HCT116 (cell line): ENCODE measurements at regions not wholly inside any gene's neighbourhood (a gene's known extent, or its start where the extent isn't known, plus 50 kb on each side); places are given as distances from the start of the nearest gene placed in this dataset.

Experiments used
- ATAC-seq: fragments of 200-7000 bp; cut with Tn5 transposase; 2 replicates; pipeline ENCODE4 v1.9.1; 2020; ENCODE audit warnings: mild to moderate bottlenecking, moderate library complexity
- BruUV-seq: library from RNA; stranded (reverse); fragments of 400-500 nt; replicated peaks from 2 replicates; lab custom pipeline; 2021; lab: Mats Ljungman, UMichigan
- CTCF ChIA-PET: fragments of 300-600 bp; sonication (Branson Sonifier 250); formaldehyde crosslinking; loops from one replicate; lab custom pipeline; 2021; ENCODE audit warnings: antibody characterized with exemption; lab: Charles Lee
- POLR2A ChIA-PET: fragments of 300-600, 350-600 bp; sonication (Branson Sonifier 250); formaldehyde crosslinking; loops from one replicate; lab custom pipeline; 2021; ENCODE audit warnings: antibody characterized with exemption; lab: Charles Lee
- RAD21 ChIA-PET, 2 experiments: fragments of 300-600 bp; sonication (Branson Sonifier 250); formaldehyde crosslinking; loops; one replicate each; lab custom pipeline; 2023; ENCODE audit warnings: low total read pairs in 2 of 2; ENCODE audit not compliant: uncharacterized antibody in 2 of 2, unreplicated experiment in 2 of 2, low non-redundant PET in 1 of 2; lab: Charles Lee
- DNase-seq: peaks from one replicate; pipeline ENCODE4 v3.0.0-alpha.2; 2010; ENCODE audit warnings: low read depth, low spot score
- H2AFZ ChIP-seq: fragments of 200-600 bp; shearing (Covaris generic), sonication (generic); 2 replicates; pipeline ENCODE4 v1.6.1; 2017; ENCODE audit warnings: low read depth, mixed run types, mixed read lengths, antibody characterized with exemption, low read length; ENCODE audit not compliant: poor library complexity, severe bottlenecking
- H3K27ac ChIP-seq: 2 replicates; pipeline ENCODE4 v1.5.1; 2012; ENCODE audit warnings: low read depth, low read length
- H3K27me3 ChIP-seq: fragments of 200-600 bp; sonication (generic); 2 replicates; pipeline ENCODE4 v1.6.1; 2016; ENCODE audit warnings: mixed run types, low read length, mixed read lengths; ENCODE audit not compliant: insufficient read depth
- H3K36me3 ChIP-seq, 2 experiments: fragments of 200-500 bp in 1 of 2; fragments of 200-600 bp in 1 of 2; sonication (Bioruptor generic) in 1 of 2; sonication (generic) in 1 of 2; 2 replicates each; pipeline versions ENCODE4 v1.5.1 to v1.6.1; 2014 to 2016; ENCODE audit warnings: low read length in 2 of 2, inconsistent platforms in 1 of 2, mixed read lengths in 1 of 2, mixed run types in 1 of 2; ENCODE audit not compliant: insufficient read depth in 2 of 2, control insufficient read depth in 1 of 2
- H3K4me1 ChIP-seq, 2 experiments: fragments of 200-600 bp in 1 of 2; sonication (generic) in 1 of 2; 2 replicates each; pipeline versions ENCODE4 v1.5.1 to v1.6.1; 2012 to 2017; ENCODE audit warnings: low read length in 2 of 2, inconsistent platforms in 1 of 2, mild to moderate bottlenecking in 1 of 2, mixed read lengths in 1 of 2, mixed run types in 1 of 2, moderate library complexity in 1 of 2; ENCODE audit not compliant: insufficient read depth in 2 of 2, control insufficient read depth in 1 of 2
- H3K4me2 ChIP-seq: fragments of 200-600 bp; sonication (generic); 2 replicates; pipeline ENCODE4 v1.6.1; 2017; ENCODE audit warnings: mixed run types, low read length, mixed read lengths
- H3K4me3 ChIP-seq, 2 experiments: fragments of 200-600 bp in 1 of 2; sonication (generic) in 1 of 2; replicated peaks in 1 of 2; 2 replicates each; pipeline ENCODE4 v1.5.1; 2011 to 2016; ENCODE audit warnings: low read length in 2 of 2, control low read depth in 1 of 2, low read depth in 1 of 2, mild to moderate bottlenecking in 1 of 2, mixed read lengths in 1 of 2, mixed run types in 1 of 2
- H3K79me2 ChIP-seq: fragments of 200-600 bp; sonication (generic); 2 replicates; pipeline ENCODE4 v1.6.1; 2017; ENCODE audit warnings: mild to moderate bottlenecking, mixed run types, low read length, moderate library complexity, mixed read lengths; ENCODE audit not compliant: insufficient read depth
- H3K9ac ChIP-seq: fragments of 200-600 bp; sonication (generic); 2 replicates; pipeline ENCODE4 v1.6.1; 2016; ENCODE audit warnings: low read length, mixed read lengths
- H3K9me2 ChIP-seq: fragments of 200-600 bp; sonication (generic), shearing (Covaris generic); 2 replicates; pipeline ENCODE4 v1.6.1; 2017; ENCODE audit warnings: mixed run types, mild to moderate bottlenecking, moderate library complexity; ENCODE audit not compliant: insufficient read depth
- H3K9me3 ChIP-seq, 2 experiments: fragments of 200-500 bp in 1 of 2; fragments of 200-600 bp in 1 of 2; sonication (Bioruptor generic) in 1 of 2; sonication (generic) in 1 of 2; 2 replicates each; pipeline ENCODE4 v1.6.1; 2014 to 2017; ENCODE audit warnings: low read length in 2 of 2, mixed read lengths in 2 of 2, inconsistent platforms in 1 of 2, low read depth in 1 of 2, mild to moderate bottlenecking in 1 of 2, mixed run types in 1 of 2, moderate library complexity in 1 of 2; ENCODE audit not compliant: control insufficient read depth in 1 of 2, insufficient read depth in 1 of 2
- H4K20me1 ChIP-seq: fragments of 200-600 bp; sonication (generic), shearing (Covaris generic); 2 replicates; pipeline ENCODE4 v1.6.1; 2017; ENCODE audit warnings: mixed run types, mild to moderate bottlenecking, moderate library complexity; ENCODE audit not compliant: insufficient read depth
- CBX3 ChIP-seq: IDR thresholded peaks from 2 replicates; pipeline ENCODE4 v1.6.1; 2012; ENCODE audit warnings: low read depth
- CEBPB ChIP-seq: IDR thresholded peaks from 2 replicates; pipeline ENCODE4 v1.6.1; 2012; ENCODE audit warnings: low read depth
- EGR1 ChIP-seq: IDR thresholded peaks from 2 replicates; pipeline ENCODE4 v1.6.1; 2012; ENCODE audit warnings: low read depth
- ELF1 ChIP-seq: IDR thresholded peaks from 2 replicates; pipeline ENCODE4 v1.6.1; 2012; ENCODE audit warnings: low read depth, borderline replicate concordance
- EZH2 ChIP-seq: fragments of 200-600 bp; sonication (generic); IDR thresholded peaks from 2 replicates; pipeline ENCODE4 v1.6.1; 2017; ENCODE audit warnings: antibody characterized with exemption, mixed run types
- FOSL1 ChIP-seq: IDR thresholded peaks from 2 replicates; pipeline ENCODE4 v1.6.1; 2012; ENCODE audit warnings: low read depth
- JUND ChIP-seq: IDR thresholded peaks from 2 replicates; pipeline ENCODE4 v1.6.1; 2012
- POLR2A ChIP-seq: IDR thresholded peaks from 2 replicates; pipeline ENCODE4 v1.7.0; 2011; ENCODE audit warnings: borderline replicate concordance; ENCODE audit not compliant: insufficient read depth, insufficient read length; ENCODE audit errors: extremely low read depth
- POLR2AphosphoS5 ChIP-seq: IDR thresholded peaks from 2 replicates; pipeline ENCODE4 v1.6.1; 2011; ENCODE audit warnings: mild to moderate bottlenecking, low read depth, low read length, moderate library complexity
- RAD21 ChIP-seq: IDR thresholded peaks from 2 replicates; pipeline ENCODE4 v1.6.1; 2012; ENCODE audit warnings: low read depth, mild to moderate bottlenecking
- SRF ChIP-seq: IDR thresholded peaks from 2 replicates; pipeline ENCODE4 v1.6.1; 2012; ENCODE audit warnings: low read depth
- YY1 ChIP-seq: IDR thresholded peaks from 2 replicates; pipeline ENCODE4 v1.6.1; 2011; ENCODE audit warnings: low read length, low read depth, moderate library complexity, mild to moderate bottlenecking; ENCODE audit not compliant: insufficient replicate concordance; ENCODE audit errors: extremely low read depth
- ZFX ChIP-seq: fragments of 450-650 bp; IDR thresholded peaks from 2 replicates; pipeline ENCODE4 v1.6.1; 2017
- ZNF274 ChIP-seq: fragments of 200-500 bp; sonication (Bioruptor generic); IDR thresholded peaks from 2 replicates; pipeline ENCODE4 v1.6.1; 2014; ENCODE audit warnings: mild to moderate bottlenecking, low read depth, low read length, inconsistent platforms
- intact Hi-C: fragments of 100-400 bp; cut with micrococcal nuclease; formaldehyde crosslinking; loops from 2 replicates; pipeline ENCODE4 v1.10.0; 2022
- TF ChIP-seq, protein P1 (sequence below): IDR thresholded peaks from 2 replicates; pipeline ENCODE4 v1.6.1; 2012
- TF ChIP-seq, protein P2 (sequence below), 3 experiments: fragments of 200-600 bp in 1 of 3; sonication (generic) in 1 of 3; IDR thresholded peaks in 2 of 3; conservative IDR thresholded peaks in 1 of 3; 2 replicates each; pipeline ENCODE4 v1.5.1; 2012 to 2017; ENCODE audit warnings: low read depth in 2 of 3, low read length in 2 of 3, antibody characterized with exemption in 1 of 3, borderline replicate concordance in 1 of 3, control low read depth in 1 of 3, mild to moderate bottlenecking in 1 of 3, mixed read lengths in 1 of 3, mixed run types in 1 of 3, moderate library complexity in 1 of 3; ENCODE audit not compliant: insufficient read depth in 1 of 3
- TF ChIP-seq, protein P3 (sequence below): IDR thresholded peaks from 2 replicates; pipeline ENCODE4 v1.6.1; 2012; ENCODE audit warnings: low read depth
- TF ChIP-seq, protein P4 (sequence below): IDR thresholded peaks from 2 replicates; pipeline ENCODE4 v1.6.1; 2011; ENCODE audit warnings: mild to moderate bottlenecking, low read length, moderate library complexity; ENCODE audit not compliant: insufficient replicate concordance; ENCODE audit errors: extremely low read depth

DNA sequence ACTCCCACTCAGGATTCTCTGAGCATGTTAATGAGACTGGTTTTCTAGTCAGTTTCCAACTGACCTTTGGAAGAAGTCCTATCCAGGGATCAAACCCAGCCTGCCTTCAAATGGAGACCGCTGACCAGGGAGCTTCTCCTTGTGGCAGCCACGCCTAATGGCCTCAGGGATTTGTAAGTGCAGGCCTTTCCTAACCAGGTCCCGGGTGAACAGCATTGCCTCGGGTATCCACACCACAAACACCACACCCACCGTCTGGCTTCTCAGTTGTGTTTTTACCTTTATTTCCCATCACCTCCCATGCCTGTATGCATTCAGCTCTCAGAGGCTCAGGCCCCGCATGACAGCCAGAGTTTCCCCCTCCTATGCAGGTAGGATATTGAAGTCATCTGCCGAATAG, 406.3 kb upstream of the HS6ST1 start:
- ChIA-PET CTCF (no interaction called here), POLR2A (no interaction called here)
- ATAC-seq: no peak
- Histone ChIP-seq H3K9me2 (no peaks in the 10 kb centered on the region), H3K4me1 (no peaks in the 10 kb centered on the region), H3K36me3 (no peaks in the 10 kb centered on the region)
- intact Hi-C loops: no loop called here
- TF ChIP-seq EZH2: no peak
- no peak for TF ChIP-seq CEBPB
- no peak for TF ChIP-seq SRF
- TF ChIP-seq RAD21: no peak
- TF ChIP-seq YY1: no peak
- TF ChIP-seq, protein P1, sequence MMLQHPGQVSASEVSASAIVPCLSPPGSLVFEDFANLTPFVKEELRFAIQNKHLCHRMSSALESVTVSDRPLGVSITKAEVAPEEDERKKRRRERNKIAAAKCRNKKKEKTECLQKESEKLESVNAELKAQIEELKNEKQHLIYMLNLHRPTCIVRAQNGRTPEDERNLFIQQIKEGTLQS: no peak
- no peak for TF ChIP-seq POLR2AphosphoS5
- no peak for TF ChIP-seq FOSL1
- no peak for TF ChIP-seq ZNF274
- no peak for TF ChIP-seq POLR2A
- TF ChIP-seq, protein P2, sequence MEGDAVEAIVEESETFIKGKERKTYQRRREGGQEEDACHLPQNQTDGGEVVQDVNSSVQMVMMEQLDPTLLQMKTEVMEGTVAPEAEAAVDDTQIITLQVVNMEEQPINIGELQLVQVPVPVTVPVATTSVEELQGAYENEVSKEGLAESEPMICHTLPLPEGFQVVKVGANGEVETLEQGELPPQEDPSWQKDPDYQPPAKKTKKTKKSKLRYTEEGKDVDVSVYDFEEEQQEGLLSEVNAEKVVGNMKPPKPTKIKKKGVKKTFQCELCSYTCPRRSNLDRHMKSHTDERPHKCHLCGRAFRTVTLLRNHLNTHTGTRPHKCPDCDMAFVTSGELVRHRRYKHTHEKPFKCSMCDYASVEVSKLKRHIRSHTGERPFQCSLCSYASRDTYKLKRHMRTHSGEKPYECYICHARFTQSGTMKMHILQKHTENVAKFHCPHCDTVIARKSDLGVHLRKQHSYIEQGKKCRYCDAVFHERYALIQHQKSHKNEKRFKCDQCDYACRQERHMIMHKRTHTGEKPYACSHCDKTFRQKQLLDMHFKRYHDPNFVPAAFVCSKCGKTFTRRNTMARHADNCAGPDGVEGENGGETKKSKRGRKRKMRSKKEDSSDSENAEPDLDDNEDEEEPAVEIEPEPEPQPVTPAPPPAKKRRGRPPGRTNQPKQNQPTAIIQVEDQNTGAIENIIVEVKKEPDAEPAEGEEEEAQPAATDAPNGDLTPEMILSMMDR (IDR thresholded peaks at IDR 0.05 in 2 of 3, conservative IDR thresholded peaks at IDR 0.05 in 1 of 3; ENCODE audit: borderline replicate concordance in 1 of 3, insufficient read depth in 1 of 3, low read depth in 2 of 3, low read length in 2 of 3): no peak
- TF ChIP-seq CBX3: no peak
- TF ChIP-seq, protein P3, sequence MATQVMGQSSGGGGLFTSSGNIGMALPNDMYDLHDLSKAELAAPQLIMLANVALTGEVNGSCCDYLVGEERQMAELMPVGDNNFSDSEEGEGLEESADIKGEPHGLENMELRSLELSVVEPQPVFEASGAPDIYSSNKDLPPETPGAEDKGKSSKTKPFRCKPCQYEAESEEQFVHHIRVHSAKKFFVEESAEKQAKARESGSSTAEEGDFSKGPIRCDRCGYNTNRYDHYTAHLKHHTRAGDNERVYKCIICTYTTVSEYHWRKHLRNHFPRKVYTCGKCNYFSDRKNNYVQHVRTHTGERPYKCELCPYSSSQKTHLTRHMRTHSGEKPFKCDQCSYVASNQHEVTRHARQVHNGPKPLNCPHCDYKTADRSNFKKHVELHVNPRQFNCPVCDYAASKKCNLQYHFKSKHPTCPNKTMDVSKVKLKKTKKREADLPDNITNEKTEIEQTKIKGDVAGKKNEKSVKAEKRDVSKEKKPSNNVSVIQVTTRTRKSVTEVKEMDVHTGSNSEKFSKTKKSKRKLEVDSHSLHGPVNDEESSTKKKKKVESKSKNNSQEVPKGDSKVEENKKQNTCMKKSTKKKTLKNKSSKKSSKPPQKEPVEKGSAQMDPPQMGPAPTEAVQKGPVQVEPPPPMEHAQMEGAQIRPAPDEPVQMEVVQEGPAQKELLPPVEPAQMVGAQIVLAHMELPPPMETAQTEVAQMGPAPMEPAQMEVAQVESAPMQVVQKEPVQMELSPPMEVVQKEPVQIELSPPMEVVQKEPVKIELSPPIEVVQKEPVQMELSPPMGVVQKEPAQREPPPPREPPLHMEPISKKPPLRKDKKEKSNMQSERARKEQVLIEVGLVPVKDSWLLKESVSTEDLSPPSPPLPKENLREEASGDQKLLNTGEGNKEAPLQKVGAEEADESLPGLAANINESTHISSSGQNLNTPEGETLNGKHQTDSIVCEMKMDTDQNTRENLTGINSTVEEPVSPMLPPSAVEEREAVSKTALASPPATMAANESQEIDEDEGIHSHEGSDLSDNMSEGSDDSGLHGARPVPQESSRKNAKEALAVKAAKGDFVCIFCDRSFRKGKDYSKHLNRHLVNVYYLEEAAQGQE: no peak
- no peak for TF ChIP-seq JUND
- TF ChIP-seq ELF1: no peak
- TF ChIP-seq ZFX: no peak
- TF ChIP-seq, protein P4, sequence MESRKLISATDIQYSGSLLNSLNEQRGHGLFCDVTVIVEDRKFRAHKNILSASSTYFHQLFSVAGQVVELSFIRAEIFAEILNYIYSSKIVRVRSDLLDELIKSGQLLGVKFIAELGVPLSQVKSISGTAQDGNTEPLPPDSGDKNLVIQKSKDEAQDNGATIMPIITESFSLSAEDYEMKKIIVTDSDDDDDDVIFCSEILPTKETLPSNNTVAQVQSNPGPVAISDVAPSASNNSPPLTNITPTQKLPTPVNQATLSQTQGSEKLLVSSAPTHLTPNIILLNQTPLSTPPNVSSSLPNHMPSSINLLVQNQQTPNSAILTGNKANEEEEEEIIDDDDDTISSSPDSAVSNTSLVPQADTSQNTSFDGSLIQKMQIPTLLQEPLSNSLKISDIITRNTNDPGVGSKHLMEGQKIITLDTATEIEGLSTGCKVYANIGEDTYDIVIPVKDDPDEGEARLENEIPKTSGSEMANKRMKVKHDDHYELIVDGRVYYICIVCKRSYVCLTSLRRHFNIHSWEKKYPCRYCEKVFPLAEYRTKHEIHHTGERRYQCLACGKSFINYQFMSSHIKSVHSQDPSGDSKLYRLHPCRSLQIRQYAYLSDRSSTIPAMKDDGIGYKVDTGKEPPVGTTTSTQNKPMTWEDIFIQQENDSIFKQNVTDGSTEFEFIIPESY: no peak
- no peak for TF ChIP-seq EGR1
- TF ChIP-seq, all 23 proteins: peak for 0
- H3K9me3 ChIP-seq: 0 out of 4 replicates have a peak, but pooled peaks cover 0 to 3% of the 10 kb centered on the region in 2 experiments
- no peak overlapping the region for H3K9ac ChIP-seq
- no peaks in the 10 kb centered on the region for H4K20me1 ChIP-seq
- no peaks in the 10 kb centered on the region for H3K27me3 ChIP-seq
- BruUV-seq: no TSS peak
- RAD21 ChIA-PET: no interaction called here
- H3K27ac ChIP-seq: no peak overlapping the region
- H2AFZ ChIP-seq: no peak overlapping the region
- H3K4me2 ChIP-seq: no peak overlapping the region
- DNase-seq: no peak
- no peaks in the 10 kb centered on the region for H3K79me2 ChIP-seq
- H3K4me3 ChIP-seq: no peak overlapping the region
